GM20431 (cell line): ENCODE measurements at regions not wholly inside any gene's neighbourhood (a gene's known extent, or its start where the extent isn't known, plus 50 kb on each side); places are given as distances from the start of the nearest gene placed in this dataset.

ENCODE experiments used
- in situ Hi-C: fragments of 300-500 bp; cut with MseI, MboI; formaldehyde crosslinking; loops from one replicate; pipeline ENCODE4 v1.15.0; 2020; ENCODE audit warnings: low sequenced_read_pairs; ENCODE audit not compliant: unreplicated experiment

- in situ Hi-C loops = no loop called here
Observed at GRCh38 chr3:153578046-153578445, 416.0 kb downstream of the RAP2B start.

GRCh38 chr3:153590051-153590450 is 428.0 kb downstream of the RAP2B start:
- in situ Hi-C loops = no loop called here

- in situ Hi-C loops = no loop called here
Observed at GRCh38 chr3:153591561-153592245, 429.7 kb downstream of the RAP2B start.

- in situ Hi-C loops = no loop called here
Observed at GRCh38 chr3:153595186-153595815, 433.3 kb downstream of the RAP2B start.

- in situ Hi-C loops = no loop called here
Observed at GRCh38 chr3:153596401-153596800, 434.4 kb downstream of the RAP2B start.

- in situ Hi-C loops = no loop called here
Observed at GRCh38 chr3:153599685-153600084, 437.7 kb downstream of the RAP2B start.

GRCh38 chr3:153600896-153601295 is 438.9 kb downstream of the RAP2B start:
- in situ Hi-C loops = no loop called here

GRCh38 chr3:153601374-153601853 is 439.4 kb downstream of the RAP2B start:
- in situ Hi-C loops = no loop called here

GRCh38 chr3:153602801-153603200 is 440.8 kb downstream of the RAP2B start:
- in situ Hi-C loops = no loop called here

GRCh38 chr3:153614140-153614539 is 452.1 kb downstream of the RAP2B start:
- in situ Hi-C loops = no loop called here

- in situ Hi-C loops = no loop called here
Observed at GRCh38 chr3:153614563-153614962, 452.5 kb downstream of the RAP2B start.

GRCh38 chr3:153615863-153616262 is 453.8 kb downstream of the RAP2B start:
- in situ Hi-C loops = no loop called here

GRCh38 chr3:153617463-153617862 is 455.4 kb downstream of the RAP2B start:
- in situ Hi-C loops = no loop called here

- in situ Hi-C loops = no loop called here
Observed at GRCh38 chr3:153618176-153618575, 456.1 kb downstream of the RAP2B start.

GRCh38 chr3:153619268-153619667 is 457.2 kb downstream of the RAP2B start:
- in situ Hi-C loops = no loop called here

GRCh38 chr3:153621953-153622352 is 459.9 kb downstream of the RAP2B start:
- in situ Hi-C loops = no loop called here

- in situ Hi-C loops = no loop called here
Observed at GRCh38 chr3:153623834-153624233, 461.8 kb downstream of the RAP2B start.

GRCh38 chr3:153624310-153625030 is 462.4 kb downstream of the RAP2B start:
- in situ Hi-C loops = no loop called here

GRCh38 chr3:153625506-153625905 is 463.5 kb downstream of the RAP2B start:
- in situ Hi-C loops = no loop called here

GRCh38 chr3:153626158-153626557 is 464.1 kb downstream of the RAP2B start:
- in situ Hi-C loops = no loop called here

- in situ Hi-C loops = no loop called here
Observed at GRCh38 chr3:153628591-153628990, 466.6 kb downstream of the RAP2B start.
